Activated CD8-positive, alpha-beta T cell treated with anti-CD3 and anti-CD28 coated beads for 36 hours (primary cell): ENCODE measurements at regions not wholly inside any gene's neighbourhood (a gene's known extent, or its start where the extent isn't known, plus 50 kb on each side); places are given as distances from the start of the nearest gene placed in this dataset.

Source experiments
- ATAC-seq: fragments of 200-7000 bp; cut with Tn5 transposase; one replicate; pipeline ENCODE4 v1.10.0; 2021; ENCODE audit warnings: mild to moderate bottlenecking, moderate library complexity
- CTCF ChIA-PET: fragments of 350-600 bp; sonication (Branson Sonifier 250); formaldehyde crosslinking; loops from one replicate; lab custom pipeline; 2021; ENCODE audit warnings: antibody characterized with exemption; lab: Charles Lee
- POLR2A ChIA-PET: fragments of 350-600 bp; sonication (Branson Sonifier 250); formaldehyde crosslinking; loops from one replicate; lab custom pipeline; 2021; ENCODE audit warnings: antibody characterized with exemption; lab: Charles Lee
- DNase-seq: peaks from one replicate; pipeline ENCODE4 v3.0.0-alpha.2; 2020
- H3K27ac Mint-ChIP-seq: one replicate; pipeline ENCODE4 v1.8.0; 2021; ENCODE audit warnings: mild to moderate bottlenecking, mixed read lengths
- H3K27me3 Mint-ChIP-seq: one replicate; pipeline ENCODE4 v1.8.0; 2021; ENCODE audit warnings: mixed read lengths
- H3K36me3 Mint-ChIP-seq: one replicate; pipeline ENCODE4 v1.8.0; 2021; ENCODE audit warnings: low read depth, mixed read lengths
- H3K4me1 Mint-ChIP-seq: one replicate; pipeline ENCODE4 v1.8.0; 2021; ENCODE audit warnings: low read depth, mixed read lengths
- H3K4me3 Mint-ChIP-seq: one replicate; pipeline ENCODE4 v1.8.0; 2021; ENCODE audit warnings: mild to moderate bottlenecking, moderate library complexity, mixed read lengths
- H3K9me3 Mint-ChIP-seq: one replicate; pipeline ENCODE4 v1.8.0; 2021; ENCODE audit warnings: mixed read lengths
- intact Hi-C: fragments of 100-400 bp; cut with micrococcal nuclease; formaldehyde crosslinking; loops from one replicate; pipeline ENCODE4 v1.10.0; 2022
- TF ChIP-seq, protein P1 (sequence below): fragments of 200-600 bp; IDR thresholded peaks from one replicate; pipeline ENCODE4 v1.8.0; 2022; ENCODE audit warnings: antibody characterized with exemption, mild to moderate bottlenecking

DNA sequence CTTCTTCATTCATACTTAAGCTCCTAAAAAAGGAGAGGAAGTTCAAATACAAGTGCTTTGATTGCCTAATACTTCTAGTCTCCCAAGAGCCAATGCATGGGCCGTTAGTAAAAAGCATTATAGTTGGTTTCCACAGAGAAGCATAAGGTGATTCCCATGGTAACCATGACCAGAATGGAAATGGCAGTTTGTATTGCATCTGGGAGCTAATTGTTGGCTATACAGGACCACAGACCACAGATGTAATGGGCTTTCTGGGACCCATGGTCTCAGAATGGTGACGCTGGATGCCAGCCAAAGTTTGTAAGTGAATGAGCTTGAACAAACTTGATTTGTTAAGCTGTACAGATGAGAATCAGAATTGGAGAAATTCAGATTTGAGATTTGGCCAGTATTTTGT lies 333.9 kb upstream of the C11orf87 start:
- intact Hi-C loops: no loop called here
- Mint-ChIP-seq H3K4me3 (no peak overlapping the region), H3K27ac (no peak overlapping the region), H3K4me1 (no peaks in the 10 kb centered on the region), H3K36me3 (no peaks in the 10 kb centered on the region), H3K9me3 (no peaks in the 10 kb centered on the region), H3K27me3 (no peaks in the 10 kb centered on the region)
- TF ChIP-seq, protein P1, sequence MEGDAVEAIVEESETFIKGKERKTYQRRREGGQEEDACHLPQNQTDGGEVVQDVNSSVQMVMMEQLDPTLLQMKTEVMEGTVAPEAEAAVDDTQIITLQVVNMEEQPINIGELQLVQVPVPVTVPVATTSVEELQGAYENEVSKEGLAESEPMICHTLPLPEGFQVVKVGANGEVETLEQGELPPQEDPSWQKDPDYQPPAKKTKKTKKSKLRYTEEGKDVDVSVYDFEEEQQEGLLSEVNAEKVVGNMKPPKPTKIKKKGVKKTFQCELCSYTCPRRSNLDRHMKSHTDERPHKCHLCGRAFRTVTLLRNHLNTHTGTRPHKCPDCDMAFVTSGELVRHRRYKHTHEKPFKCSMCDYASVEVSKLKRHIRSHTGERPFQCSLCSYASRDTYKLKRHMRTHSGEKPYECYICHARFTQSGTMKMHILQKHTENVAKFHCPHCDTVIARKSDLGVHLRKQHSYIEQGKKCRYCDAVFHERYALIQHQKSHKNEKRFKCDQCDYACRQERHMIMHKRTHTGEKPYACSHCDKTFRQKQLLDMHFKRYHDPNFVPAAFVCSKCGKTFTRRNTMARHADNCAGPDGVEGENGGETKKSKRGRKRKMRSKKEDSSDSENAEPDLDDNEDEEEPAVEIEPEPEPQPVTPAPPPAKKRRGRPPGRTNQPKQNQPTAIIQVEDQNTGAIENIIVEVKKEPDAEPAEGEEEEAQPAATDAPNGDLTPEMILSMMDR: no peak
- ATAC-seq (no peak), DNase-seq (no peak)
- ChIA-PET POLR2A (no interaction called here), CTCF (no interaction called here)

DNA sequence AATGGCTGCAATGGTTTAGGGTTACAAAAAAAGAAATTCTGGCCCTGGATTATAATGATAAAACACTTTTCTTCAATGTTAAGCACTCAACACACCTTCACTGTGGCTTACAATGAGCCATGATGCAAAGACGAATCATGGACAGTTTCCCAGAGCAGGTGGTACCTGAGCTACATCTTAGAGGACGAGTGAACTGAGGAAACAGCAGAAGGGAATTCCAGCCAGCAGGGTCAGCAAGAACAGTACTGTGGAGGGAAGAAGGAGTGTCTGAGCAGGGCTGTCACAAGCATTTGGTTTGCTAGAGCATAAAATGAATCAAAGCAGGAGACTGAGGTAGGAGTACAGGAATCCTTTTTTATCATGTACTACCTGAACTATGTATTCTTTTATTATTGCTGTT lies 332.8 kb upstream of the C11orf87 start:
- no peak overlapping the region for H3K27ac Mint-ChIP-seq
- TF ChIP-seq, protein P1: no peak
- intact Hi-C loops: no loop called here
- DNase-seq (no peak), ATAC-seq (no peak)
- ChIA-PET POLR2A (no interaction called here), CTCF (no interaction called here)
- H3K4me3 Mint-ChIP-seq: no peak overlapping the region
- H3K36me3 Mint-ChIP-seq: no peaks in the 10 kb centered on the region
- no peaks in the 10 kb centered on the region for H3K9me3 Mint-ChIP-seq
- H3K27me3 Mint-ChIP-seq: no peaks in the 10 kb centered on the region
- no peaks in the 10 kb centered on the region for H3K4me1 Mint-ChIP-seq

DNA sequence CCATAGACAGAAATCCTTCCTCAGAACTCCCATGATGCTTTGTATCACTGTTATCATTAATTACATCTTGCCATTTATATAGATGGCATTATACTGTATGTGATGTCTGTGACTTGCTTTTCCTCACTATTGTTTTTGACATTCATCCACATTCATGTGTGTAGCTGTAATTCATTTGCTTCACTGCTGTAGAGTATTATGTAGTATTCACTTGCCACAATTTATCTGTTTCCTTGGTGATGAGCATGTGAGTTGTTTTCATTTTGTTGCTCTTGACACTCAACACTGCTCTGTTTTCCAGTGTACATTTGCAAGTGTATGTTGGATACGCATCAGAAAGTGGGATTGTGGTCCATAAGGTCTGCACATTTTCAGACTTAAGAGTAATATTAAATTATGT lies 328.6 kb upstream of the C11orf87 start:
- ChIA-PET CTCF (no interaction called here), POLR2A (no interaction called here)
- no peaks in the 10 kb centered on the region for H3K36me3 Mint-ChIP-seq
- no peak overlapping the region for H3K27ac Mint-ChIP-seq
- no peak for ATAC-seq
- DNase-seq: no peak
- intact Hi-C loops: no loop called here
- H3K27me3 Mint-ChIP-seq: no peaks in the 10 kb centered on the region
- TF ChIP-seq, protein P1: no peak
- no peak overlapping the region for H3K4me3 Mint-ChIP-seq
- H3K4me1 Mint-ChIP-seq: no peaks in the 10 kb centered on the region
- H3K9me3 Mint-ChIP-seq: no peaks in the 10 kb centered on the region

DNA sequence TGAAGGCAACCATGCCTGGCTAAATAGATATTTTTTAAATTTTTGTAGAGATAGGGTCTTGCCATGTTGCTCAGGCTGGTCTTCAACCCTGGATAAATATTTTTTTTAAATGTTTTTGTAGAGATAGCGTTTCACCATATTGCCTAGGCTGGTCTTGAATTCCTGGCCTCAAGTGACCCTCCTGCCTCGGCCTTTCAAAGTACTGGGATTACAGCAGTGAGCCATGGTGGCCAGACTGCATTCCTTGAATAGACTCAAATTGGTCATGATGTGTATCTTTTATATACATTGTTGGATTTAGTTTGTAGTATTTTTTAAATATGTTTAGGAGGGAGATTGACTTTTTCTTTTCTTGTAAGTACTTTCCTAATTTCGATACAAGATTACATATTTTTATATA lies 325.7 kb upstream of the C11orf87 start:
- CTCF ChIA-PET: no interaction called here
- TF ChIP-seq, protein P1: no peak
- Mint-ChIP-seq H3K9me3 (peaks cover 2% of the 10 kb centered on the region), H3K27me3 (no peaks in the 10 kb centered on the region), H3K4me3 (no peak overlapping the region), H3K27ac (no peak overlapping the region), H3K4me1 (no peaks in the 10 kb centered on the region), H3K36me3 (no peaks in the 10 kb centered on the region)
- ATAC-seq: no peak
- no peak for DNase-seq
- POLR2A ChIA-PET: no interaction called here
- intact Hi-C loops: no loop called here

DNA sequence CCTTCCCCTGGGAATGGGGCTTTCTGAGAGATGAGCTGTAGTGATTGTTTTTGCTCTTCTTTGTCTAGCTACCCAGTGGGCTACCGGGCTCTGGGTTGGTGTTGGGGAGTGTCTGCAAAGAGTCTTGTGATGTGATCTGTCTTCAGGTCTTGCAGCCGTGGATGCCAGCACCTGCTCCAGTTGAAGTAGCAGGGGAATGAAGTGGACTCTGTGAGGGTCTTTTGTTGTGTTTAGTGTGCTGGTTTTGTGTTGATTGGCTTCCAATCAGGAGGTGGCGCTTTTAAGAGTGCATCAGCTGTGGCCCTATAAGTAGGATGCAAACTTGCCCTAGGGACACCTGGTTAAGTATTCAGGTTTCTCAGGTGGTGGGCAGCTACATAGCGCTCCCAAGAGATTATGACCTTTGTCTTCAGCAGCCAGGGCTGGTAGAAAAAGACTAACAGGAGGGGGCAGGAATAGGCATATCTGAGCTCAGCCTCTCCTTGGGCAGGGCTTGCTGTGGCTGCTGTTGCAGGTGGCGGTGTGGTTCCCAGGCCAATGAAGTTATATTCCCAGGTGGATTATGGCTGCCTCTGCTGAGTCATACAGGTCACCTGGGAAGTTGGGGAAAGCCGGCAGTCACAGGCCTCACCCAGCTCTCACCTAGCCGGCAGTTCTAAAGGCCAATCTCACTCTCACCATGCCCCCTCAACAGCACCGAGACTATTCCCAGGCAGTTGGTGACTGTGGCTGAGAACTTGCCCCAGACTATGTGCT lies 315.7 kb upstream of the C11orf87 start:
- H3K4me3 Mint-ChIP-seq: no peak overlapping the region
- TF ChIP-seq, protein P1: no peak
- peaks cover 5% of the 10 kb centered on the region for H3K27me3 Mint-ChIP-seq
- no peak for DNase-seq
- no peak for ATAC-seq
- no peaks in the 10 kb centered on the region for H3K36me3 Mint-ChIP-seq
- no peak overlapping the region for H3K27ac Mint-ChIP-seq
- intact Hi-C loops: no loop called here
- ChIA-PET CTCF (no interaction called here), POLR2A (interaction anchor here (1.1 kb wide), 1 partner anchor 17 kb away, joined by 3 read pairs; no protein-coding TSS in a partner anchor)
- H3K4me1 Mint-ChIP-seq: no peaks in the 10 kb centered on the region
- H3K9me3 Mint-ChIP-seq: peaks cover 4% of the 10 kb centered on the region
